A549 (cell line): ENCODE measurements at regions not wholly inside any gene's neighbourhood (a gene's known extent, or its start where the extent isn't known, plus 50 kb on each side); places are given as distances from the start of the nearest gene placed in this dataset.

ENCODE experiments used
- ATAC-seq, 2 experiments: fragments of 200-7000 bp in 1 of 2; fragments of >200 bp in 1 of 2; cut with Nextera tagmentation in 1 of 2; cut with Tn5 transposase in 1 of 2; 3 replicates each; pipeline versions ENCODE4 v1.8.0 to v1.9.1; 2018 to 2020; ENCODE audit warnings: mild to moderate bottlenecking in 1 of 2, moderate library complexity in 1 of 2
- CTCF ChIA-PET: fragments of 300-600 bp; sonication (Branson Sonifier 250); formaldehyde crosslinking; extraction: SDS; loops from one replicate; lab custom pipeline; 2021; ENCODE audit warnings: antibody characterized with exemption, inconsistent platforms; lab: Yijun Ruan, JAX
- POLR2A ChIA-PET: fragments of 350-600 bp; formaldehyde crosslinking; extraction: SDS; loops from one replicate; lab custom pipeline; 2021; ENCODE audit warnings: antibody characterized with exemption, inconsistent platforms; lab: Yijun Ruan, JAX
- DNase-seq, 2 experiments: peaks; one replicate each; pipeline versions ENCODE4 v3.0.0 to v3.0.0-alpha.2; 2011 to 2016; ENCODE audit warnings: low read depth in 1 of 2, low spot score in 1 of 2
- FAIRE-seq: peaks from 2 replicates; lab custom pipeline; 2011; peaks lifted over from hg19 to GRCh38; lab: Jason Lieb, UNC
- H3K27ac ChIP-seq, 2 experiments: fragments of >200 bp; sonication (Bioruptor Twin); formaldehyde crosslinking; 3 replicates each; pipeline ENCODE4 v1.5.1; 2016 to 2017
- H3K4me1 ChIP-seq: fragments of >200 bp; sonication (Bioruptor Twin); formaldehyde crosslinking; 3 replicates; pipeline ENCODE4 v1.6.1; 2016
- H3K4me2 ChIP-seq: fragments of >200 bp; sonication (Bioruptor Twin); formaldehyde crosslinking; 3 replicates; pipeline ENCODE4 v1.6.1; 2016
- H3K4me3 ChIP-seq: fragments of >200 bp; sonication (Bioruptor Twin); formaldehyde crosslinking; 3 replicates; pipeline ENCODE4 v1.5.1; 2016
- H3K9me3 ChIP-seq: fragments of >200 bp; sonication (Bioruptor Twin); formaldehyde crosslinking; 3 replicates; pipeline ENCODE4 v1.6.1; 2016
- ATOH8 ChIP-seq: fragments of 250-450 bp; sonication (Bioruptor Pico); IDR thresholded peaks from 2 replicates; pipeline ENCODE4 v1.5.0; 2020; ENCODE audit warnings: low read depth, mild to moderate bottlenecking, moderate library complexity
- BHLHE40 ChIP-seq: IDR thresholded peaks from 2 replicates; pipeline ENCODE4 v1.6.1; 2012; ENCODE audit warnings: low read depth, low read length, inconsistent platforms
- CBX2 ChIP-seq: fragments of 200-600 bp; sonication (generic); IDR thresholded peaks from 2 replicates; pipeline ENCODE4 v1.6.1; 2016; ENCODE audit warnings: low read depth, mild to moderate bottlenecking, borderline replicate concordance
- CEBPB ChIP-seq, 2 experiments: fragments of >200 bp in 1 of 2; sonication (Bioruptor Twin) in 1 of 2; formaldehyde crosslinking in 1 of 2; IDR thresholded peaks; 2 replicates each; pipeline ENCODE4 v1.6.1; 2012 to 2016
- CHD2 ChIP-seq: fragments of 150-350 bp; IDR thresholded peaks from 2 replicates; pipeline ENCODE4 v1.6.1; 2014; ENCODE audit warnings: low read length; ENCODE audit not compliant: partially characterized antibody
- CHD4 ChIP-seq: fragments of 200-600 bp; sonication (generic); IDR thresholded peaks from 2 replicates; pipeline ENCODE4 v1.6.1; 2016; ENCODE audit warnings: antibody characterized with exemption, mild to moderate bottlenecking, borderline replicate concordance
- ESRRA ChIP-seq: fragments of 150-350 bp; IDR thresholded peaks from 2 replicates; pipeline ENCODE4 v1.6.1; 2014; ENCODE audit warnings: mild to moderate bottlenecking, low read length, borderline replicate concordance
- FOSL2 ChIP-seq, 2 experiments: fragments of 450-650 bp in 1 of 2; fragments of >200 bp in 1 of 2; sonication (Bioruptor Twin) in 1 of 2; formaldehyde crosslinking; IDR thresholded peaks; 2 replicates each; pipeline versions ENCODE4 v1.5.0 to v1.6.1; 2016 to 2020; ENCODE audit warnings: mild to moderate bottlenecking in 1 of 2, moderate library complexity in 1 of 2
- HOXB13 ChIP-seq: fragments of 250-450 bp; sonication (Bioruptor Pico); IDR thresholded peaks from 2 replicates; pipeline ENCODE4 v1.5.0; 2020; ENCODE audit warnings: low read depth, mild to moderate bottlenecking, moderate library complexity
- JUNB ChIP-seq: fragments of >200 bp; sonication (Bioruptor Twin); formaldehyde crosslinking; IDR thresholded peaks from 2 replicates; pipeline ENCODE4 v1.6.1; 2016
- KDM1A ChIP-seq: fragments of 200-600 bp; sonication (generic); IDR thresholded peaks from 2 replicates; pipeline ENCODE4 v1.6.1; 2016; ENCODE audit warnings: low read depth, mild to moderate bottlenecking
- MYC ChIP-seq: IDR thresholded peaks from 2 replicates; pipeline ENCODE4 v1.6.1; 2012; ENCODE audit warnings: mild to moderate bottlenecking, inconsistent platforms, low read length, improper control_type of control experiment, borderline replicate concordance
- NPAS2 ChIP-seq: fragments of 250-450 bp; sonication (Bioruptor Pico); IDR thresholded peaks from 2 replicates; pipeline ENCODE4 v1.8.0; 2022; ENCODE audit warnings: mild to moderate bottlenecking, moderate library complexity, borderline replicate concordance
- NR3C1 ChIP-seq: fragments of >200 bp; sonication (Bioruptor Twin); formaldehyde crosslinking; IDR thresholded peaks from 3 replicates; pipeline ENCODE4 v1.6.1; 2017
- PHF8 ChIP-seq: fragments of 200-600 bp; sonication (generic); IDR thresholded peaks from 2 replicates; pipeline ENCODE4 v1.6.1; 2016; ENCODE audit warnings: low read depth, mild to moderate bottlenecking, antibody characterized with exemption, moderate library complexity, borderline replicate concordance
- POLR2A ChIP-seq: IDR thresholded peaks from 2 replicates; pipeline ENCODE4 v1.6.1; 2012; ENCODE audit warnings: mild to moderate bottlenecking, low read length
- POLR2AphosphoS2 ChIP-seq: conservative IDR thresholded peaks from 2 replicates; pipeline ENCODE4 v1.6.1; 2012; ENCODE audit warnings: low read length, improper control_type of control experiment, inconsistent platforms
- RAD21 ChIP-seq, 2 experiments: fragments of >200 bp in 1 of 2; sonication (Bioruptor Twin) in 1 of 2; formaldehyde crosslinking in 1 of 2; IDR thresholded peaks in 1 of 2; conservative IDR thresholded peaks in 1 of 2; 2 replicates in 1 of 2; 3 replicates in 1 of 2; pipeline ENCODE4 v1.6.1; 2012 to 2018; ENCODE audit warnings: inconsistent platforms in 1 of 2
- RFX5 ChIP-seq: fragments of 450-650 bp; IDR thresholded peaks from 2 replicates; pipeline ENCODE4 v1.7.1; 2014; ENCODE audit warnings: antibody characterized with exemption, mild to moderate bottlenecking, moderate library complexity
- TFCP2L1 ChIP-seq: fragments of 250-450 bp; sonication (Bioruptor Pico); IDR thresholded peaks from 2 replicates; pipeline ENCODE4 v1.5.0; 2021; ENCODE audit warnings: mild to moderate bottlenecking
- TP53 ChIP-seq: fragments of 250-450 bp; sonication (Bioruptor Pico); IDR thresholded peaks from 2 replicates; pipeline ENCODE4 v1.5.0; 2021; ENCODE audit warnings: mild to moderate bottlenecking, moderate library complexity
- USF2 ChIP-seq: fragments of 450-650 bp; IDR thresholded peaks from 2 replicates; pipeline ENCODE4 v1.6.1; 2014; ENCODE audit warnings: antibody characterized with exemption
- ZC3H11A ChIP-seq: fragments of 450-650 bp; IDR thresholded peaks from 2 replicates; pipeline ENCODE4 v1.6.1; 2014; ENCODE audit warnings: antibody characterized with exemption, mild to moderate bottlenecking
- ZFP36 ChIP-seq: fragments of 450-650 bp; IDR thresholded peaks from 2 replicates; pipeline ENCODE4 v1.6.1; 2014; ENCODE audit warnings: borderline replicate concordance; ENCODE audit not compliant: partially characterized antibody
- ZNF302 ChIP-seq: fragments of 250-450 bp; sonication (Bioruptor Pico); IDR thresholded peaks from 2 replicates; pipeline ENCODE4 v1.9.0; 2021; ENCODE audit warnings: inconsistent platforms, mild to moderate bottlenecking, moderate library complexity
- WGBS: methylation state at CpG from one replicate; pipeline ENCODE4 v1.1.6; 2017; ENCODE audit errors: missing lambda C conversion rate; 5-methylcytosine and 5-hydroxymethylcytosine counted together
- TF ChIP-seq, protein P1 (sequence below): fragments of 200-600 bp; sonication (generic); IDR thresholded peaks from 2 replicates; pipeline ENCODE4 v1.6.1; 2016; ENCODE audit warnings: antibody characterized with exemption, mild to moderate bottlenecking, moderate library complexity

- ATAC-seq (no peak), FAIRE-seq (no peak), DNase-seq (no peak)
- no peaks in the 10 kb centered on the region for H3K4me1 ChIP-seq
- no peak overlapping the region for H3K4me2 ChIP-seq
- ChIA-PET CTCF (no interaction called here), POLR2A (no interaction called here)
- 60% methylated on average over 10 of the region's 13 CpGs for WGBS
- no peak overlapping the region for H3K4me3 ChIP-seq
- no peaks in the 10 kb centered on the region for H3K9me3 ChIP-seq
- TF ChIP-seq TFCP2L1 (CRISPR knock-in tag) (no peak), JUNB (no peak), TP53 (CRISPR knock-in tag) (no peak), USF2 (no peak), ESRRA (no peak), NPAS2 (CRISPR knock-in tag) (no peak), ZC3H11A (no peak), RFX5 (no peak), BHLHE40 (no peak), POLR2A (no peak), ATOH8 (no peak), CEBPB (IDR thresholded peaks at IDR 0.05) (no peak), HOXB13 (no peak), CBX2 (no peak), POLR2AphosphoS2 (no peak)
- TF ChIP-seq, protein P1, sequence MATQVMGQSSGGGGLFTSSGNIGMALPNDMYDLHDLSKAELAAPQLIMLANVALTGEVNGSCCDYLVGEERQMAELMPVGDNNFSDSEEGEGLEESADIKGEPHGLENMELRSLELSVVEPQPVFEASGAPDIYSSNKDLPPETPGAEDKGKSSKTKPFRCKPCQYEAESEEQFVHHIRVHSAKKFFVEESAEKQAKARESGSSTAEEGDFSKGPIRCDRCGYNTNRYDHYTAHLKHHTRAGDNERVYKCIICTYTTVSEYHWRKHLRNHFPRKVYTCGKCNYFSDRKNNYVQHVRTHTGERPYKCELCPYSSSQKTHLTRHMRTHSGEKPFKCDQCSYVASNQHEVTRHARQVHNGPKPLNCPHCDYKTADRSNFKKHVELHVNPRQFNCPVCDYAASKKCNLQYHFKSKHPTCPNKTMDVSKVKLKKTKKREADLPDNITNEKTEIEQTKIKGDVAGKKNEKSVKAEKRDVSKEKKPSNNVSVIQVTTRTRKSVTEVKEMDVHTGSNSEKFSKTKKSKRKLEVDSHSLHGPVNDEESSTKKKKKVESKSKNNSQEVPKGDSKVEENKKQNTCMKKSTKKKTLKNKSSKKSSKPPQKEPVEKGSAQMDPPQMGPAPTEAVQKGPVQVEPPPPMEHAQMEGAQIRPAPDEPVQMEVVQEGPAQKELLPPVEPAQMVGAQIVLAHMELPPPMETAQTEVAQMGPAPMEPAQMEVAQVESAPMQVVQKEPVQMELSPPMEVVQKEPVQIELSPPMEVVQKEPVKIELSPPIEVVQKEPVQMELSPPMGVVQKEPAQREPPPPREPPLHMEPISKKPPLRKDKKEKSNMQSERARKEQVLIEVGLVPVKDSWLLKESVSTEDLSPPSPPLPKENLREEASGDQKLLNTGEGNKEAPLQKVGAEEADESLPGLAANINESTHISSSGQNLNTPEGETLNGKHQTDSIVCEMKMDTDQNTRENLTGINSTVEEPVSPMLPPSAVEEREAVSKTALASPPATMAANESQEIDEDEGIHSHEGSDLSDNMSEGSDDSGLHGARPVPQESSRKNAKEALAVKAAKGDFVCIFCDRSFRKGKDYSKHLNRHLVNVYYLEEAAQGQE = no peak
- no peak overlapping the region for H3K27ac ChIP-seq
These were observed 229.7 kb downstream of the ICE1 start for GRCh38 chr5:5652181-5652580.

GRCh38 chr5:5650949-5651348 lies 228.5 kb downstream of the ICE1 start:
- no peaks in the 10 kb centered on the region for H3K4me1 ChIP-seq
- H3K4me2 ChIP-seq = no peak overlapping the region
- ATAC-seq (no peak), FAIRE-seq (no peak), DNase-seq (no peak)
- ChIA-PET CTCF (no interaction called here), POLR2A (no interaction called here)
- no peak overlapping the region for H3K27ac ChIP-seq
- 61% methylated on average over 2 of the region's 2 CpGs for WGBS
- no peak overlapping the region for H3K4me3 ChIP-seq
- TF ChIP-seq HOXB13 = no peak
- no peak for TF ChIP-seq CHD4
- TF ChIP-seq CHD2 = no peak
- no peak for TF ChIP-seq FOSL2 (IDR thresholded peaks at IDR 0.05)
- no peak for TF ChIP-seq FOSL2 (CRISPR knock-in tag; IDR thresholded peaks at IDR 0.05)
- TF ChIP-seq MYC = no peak
- TF ChIP-seq ZFP36 = no peak
- no peak for TF ChIP-seq RFX5
- TF ChIP-seq KDM1A = no peak
- no peak for TF ChIP-seq NR3C1
- no peak for TF ChIP-seq PHF8
- TF ChIP-seq RAD21 (conservative IDR thresholded peaks at IDR 0.05 in 1 of 2, IDR thresholded peaks at IDR 0.05 in 1 of 2) = no peak
- no peak for TF ChIP-seq POLR2A
- TF ChIP-seq ZNF302 (CRISPR knock-in tag) = no peak
- TF ChIP-seq ATOH8 = no peak
- no peaks in the 10 kb centered on the region for H3K9me3 ChIP-seq
